Smooth muscle cell (in vitro differentiated cells): ENCODE measurements at regions not wholly inside any gene's neighbourhood (a gene's known extent, or its start where the extent isn't known, plus 50 kb on each side); places are given as distances from the start of the nearest gene placed in this dataset.

Source experiments
- DNase-seq: peaks from one replicate; lab custom pipeline; 2025; ENCODE audit not compliant: unreplicated experiment; lab: John Stamatoyannopoulos, UW
- H2AFZ ChIP-seq: fragments of 200-600 bp; sonication (generic); 2 replicates; pipeline ENCODE4 v1.6.0; 2016; ENCODE audit warnings: antibody characterized with exemption, low read depth, mild to moderate bottlenecking
- H3F3A ChIP-seq: fragments of 200-600 bp; sonication (generic); 2 replicates; pipeline ENCODE4 v1.6.0; 2017; ENCODE audit warnings: antibody characterized with exemption, low read depth
- H3K27ac ChIP-seq: fragments of 200-600 bp; sonication (generic); 2 replicates; pipeline ENCODE4 v1.5.1; 2016; ENCODE audit warnings: low read depth, mild to moderate bottlenecking
- H3K27me3 ChIP-seq: fragments of 200-600 bp; sonication (generic); 2 replicates; pipeline ENCODE4 v1.6.1; 2016; ENCODE audit warnings: low read depth, mild to moderate bottlenecking
- H3K36me3 ChIP-seq: fragments of 200-600 bp; sonication (generic); 2 replicates; pipeline ENCODE4 v1.5.1; 2016; ENCODE audit warnings: low read depth
- H3K4me1 ChIP-seq: fragments of 200-600 bp; sonication (generic); 2 replicates; pipeline ENCODE4 v1.5.1; 2016; ENCODE audit warnings: low read depth
- H3K4me2 ChIP-seq: fragments of 200-600 bp; sonication (generic); 2 replicates; pipeline ENCODE4 v1.6.0; 2016; ENCODE audit warnings: mild to moderate bottlenecking
- H3K4me3 ChIP-seq: fragments of 200-600 bp; sonication (generic); 2 replicates; pipeline ENCODE4 v1.5.1; 2016; ENCODE audit warnings: mild to moderate bottlenecking
- H3K79me2 ChIP-seq: fragments of 200-600 bp; sonication (generic); 2 replicates; pipeline ENCODE4 v1.6.0; 2016; ENCODE audit warnings: low read depth, mild to moderate bottlenecking
- H3K9ac ChIP-seq: fragments of 200-600 bp; sonication (generic); 2 replicates; pipeline ENCODE4 v1.6.0; 2016; ENCODE audit warnings: low read depth
- H3K9me3 ChIP-seq: fragments of 200-600 bp; sonication (generic); replicated peaks from 2 replicates; pipeline ENCODE4 v1.5.1; 2016; ENCODE audit warnings: low read depth
- H4K20me1 ChIP-seq: fragments of 200-600 bp; sonication (generic); 2 replicates; pipeline ENCODE4 v1.6.0; 2016; ENCODE audit warnings: low read depth
- CTCF ChIP-seq: fragments of 200-600 bp; sonication (generic); IDR thresholded peaks from 2 replicates; pipeline ENCODE4 v1.5.1; 2017; ENCODE audit warnings: borderline replicate concordance, mild to moderate bottlenecking, antibody characterized with exemption; ENCODE audit not compliant: insufficient read depth, poor library complexity, severe bottlenecking
- WGBS: methylation state at CpG from one replicate; pipeline ENCODE4 v1.1.7; 2016; ENCODE audit warnings: low lambda C conversion rate; 5-methylcytosine and 5-hydroxymethylcytosine counted together

GRCh38 chr1:209037064-209037463 is 546.5 kb upstream of the CAMK1G start:
- no peaks in the 10 kb centered on the region for H3K9me3 ChIP-seq
- DNase-seq = no peak
- WGBS = 100% methylated on average over 1 of the region's 1 CpG
- H2AFZ ChIP-seq = no peak overlapping the region
- H3K4me3 ChIP-seq = no peak overlapping the region
- H3K4me2 ChIP-seq = no peak overlapping the region
- no peaks in the 10 kb centered on the region for H4K20me1 ChIP-seq
- H3K27me3 ChIP-seq = no peaks in the 10 kb centered on the region
- H3K27ac ChIP-seq = no peak overlapping the region
- H3K4me1 ChIP-seq = no peaks in the 10 kb centered on the region
- no peaks in the 10 kb centered on the region for H3K79me2 ChIP-seq
- TF ChIP-seq CTCF = no peak
- peaks cover 3% of the 10 kb centered on the region for H3F3A ChIP-seq
- H3K36me3 ChIP-seq = no peaks in the 10 kb centered on the region
- H3K9ac ChIP-seq = no peak overlapping the region

GRCh38 chr1:209038316-209038715 is 545.2 kb upstream of the CAMK1G start:
- H3K9me3 ChIP-seq = no peaks in the 10 kb centered on the region
- no peaks in the 10 kb centered on the region for H3K36me3 ChIP-seq
- WGBS = 25% methylated on average over 2 of the region's 2 CpGs
- no peaks in the 10 kb centered on the region for H3K4me1 ChIP-seq
- no peak for TF ChIP-seq CTCF
- H2AFZ ChIP-seq = no peak overlapping the region
- H3K27me3 ChIP-seq = no peaks in the 10 kb centered on the region
- no peak overlapping the region for H3K4me2 ChIP-seq
- peak overlapping the region; percentile 34 for H3K9ac ChIP-seq
- DNase-seq = no peak
- H3F3A ChIP-seq = peaks cover 3% of the 10 kb centered on the region
- H3K79me2 ChIP-seq = no peaks in the 10 kb centered on the region
- no peaks in the 10 kb centered on the region for H4K20me1 ChIP-seq
- H3K4me3 ChIP-seq = no peak overlapping the region
- H3K27ac ChIP-seq = peak overlapping the region; percentile 77

GRCh38 chr1:209038735-209039134 is 544.8 kb upstream of the CAMK1G start:
- Histone ChIP-seq H2AFZ (no peak overlapping the region), H4K20me1 (no peaks in the 10 kb centered on the region), H3K9me3 (no peaks in the 10 kb centered on the region), H3F3A (peaks cover 3% of the 10 kb centered on the region), H3K27ac (peak overlapping the region; percentile 77), H3K9ac (peak overlapping the region; percentile 34), H3K27me3 (no peaks in the 10 kb centered on the region), H3K4me1 (no peaks in the 10 kb centered on the region), H3K79me2 (no peaks in the 10 kb centered on the region), H3K4me2 (peak overlapping the region; percentile 50), H3K4me3 (no peak overlapping the region), H3K36me3 (no peaks in the 10 kb centered on the region)
- WGBS = 88% methylated on average over 1 of the region's 1 CpG
- no peak for DNase-seq
- no peak for TF ChIP-seq CTCF

- no peak for DNase-seq
- Histone ChIP-seq H3K27ac (no peak overlapping the region), H3K4me1 (no peaks in the 10 kb centered on the region), H3K9me3 (no peaks in the 10 kb centered on the region), H3K4me2 (no peak overlapping the region), H3K79me2 (no peaks in the 10 kb centered on the region), H3K36me3 (no peaks in the 10 kb centered on the region), H4K20me1 (no peaks in the 10 kb centered on the region), H2AFZ (no peak overlapping the region), H3K9ac (no peak overlapping the region), H3F3A (peaks cover 3% of the 10 kb centered on the region), H3K4me3 (no peak overlapping the region), H3K27me3 (no peaks in the 10 kb centered on the region)
- WGBS = 95% methylated on average over 3 of the region's 3 CpGs
- TF ChIP-seq CTCF = no peak
These were observed 543.2 kb upstream of the CAMK1G start for GRCh38 chr1:209040351-209040750.
